Left ventricle myocardium inferior (tissue), 1 donor: ENCODE measurements at regions not wholly inside any gene's neighbourhood (a gene's known extent, or its start where the extent isn't known, plus 50 kb on each side); places are given as distances from the start of the nearest gene placed in this dataset.

ENCODE experiments used
- DNase-seq: peaks from one replicate; pipeline ENCODE4 v3.0.0-alpha.2; 2020
- H3K27ac ChIP-seq: fragments of 200-600 bp; replicated peaks from 2 replicates; pipeline ENCODE4 v1.8.0; 2021
- H3K27me3 ChIP-seq: fragments of 200-600 bp; 2 replicates; pipeline ENCODE4 v1.8.0; 2021; ENCODE audit warnings: low read depth
- H3K36me3 ChIP-seq: fragments of 200-600 bp; 2 replicates; pipeline ENCODE4 v1.8.0; 2021
- H3K4me1 ChIP-seq: fragments of 200-600 bp; 2 replicates; pipeline ENCODE4 v1.8.0; 2021
- H3K4me3 ChIP-seq: fragments of 200-600 bp; 2 replicates; pipeline ENCODE4 v1.8.0; 2021; ENCODE audit warnings: mild to moderate bottlenecking, moderate library complexity
- H3K9me3 ChIP-seq: fragments of 200-600 bp; replicated peaks from 2 replicates; pipeline ENCODE4 v1.8.0; 2021
- intact Hi-C: fragments of 100-400 bp; cut with micrococcal nuclease; formaldehyde crosslinking; loops from one replicate; pipeline ENCODE4 v1.11.0; 2022
- TF ChIP-seq, protein P1 (sequence below): fragments of 200-600 bp; IDR thresholded peaks from 2 replicates; pipeline ENCODE4 v1.8.0; 2021; ENCODE audit warnings: antibody characterized with exemption, mild to moderate bottlenecking, borderline replicate concordance
- donor health status: DM: no; HTN: yes; CAD: no; lungs with severe emphysema.

DNA sequence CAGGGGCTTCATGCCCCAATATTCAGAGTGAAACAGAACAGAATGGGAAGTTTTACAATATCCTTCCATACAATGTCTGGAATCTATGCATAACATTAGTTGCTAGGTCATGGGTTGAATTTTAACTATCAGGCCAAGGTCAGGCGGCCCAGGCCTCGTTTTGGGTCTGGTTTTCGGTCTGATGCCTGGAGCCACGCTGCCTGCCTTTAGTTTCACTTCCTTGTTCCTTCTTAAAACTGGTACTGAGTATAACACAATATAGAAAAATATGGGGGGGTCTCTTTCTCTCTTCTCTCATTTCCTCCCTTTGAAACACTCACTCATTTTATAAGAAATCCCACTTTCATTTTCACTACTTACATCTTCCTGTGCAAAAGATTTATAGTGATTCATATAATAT lies 1243.8 kb downstream of the CDY2B start:
- no peaks in the 10 kb centered on the region for H3K36me3 ChIP-seq
- H3K9me3 ChIP-seq, result no peaks in the 10 kb centered on the region
- H3K27ac ChIP-seq, result no peak overlapping the region
- no peak for DNase-seq
- no peaks in the 10 kb centered on the region for H3K27me3 ChIP-seq
- intact Hi-C loops, result no loop called here
- H3K4me1 ChIP-seq, result no peaks in the 10 kb centered on the region
- TF ChIP-seq, protein P1, sequence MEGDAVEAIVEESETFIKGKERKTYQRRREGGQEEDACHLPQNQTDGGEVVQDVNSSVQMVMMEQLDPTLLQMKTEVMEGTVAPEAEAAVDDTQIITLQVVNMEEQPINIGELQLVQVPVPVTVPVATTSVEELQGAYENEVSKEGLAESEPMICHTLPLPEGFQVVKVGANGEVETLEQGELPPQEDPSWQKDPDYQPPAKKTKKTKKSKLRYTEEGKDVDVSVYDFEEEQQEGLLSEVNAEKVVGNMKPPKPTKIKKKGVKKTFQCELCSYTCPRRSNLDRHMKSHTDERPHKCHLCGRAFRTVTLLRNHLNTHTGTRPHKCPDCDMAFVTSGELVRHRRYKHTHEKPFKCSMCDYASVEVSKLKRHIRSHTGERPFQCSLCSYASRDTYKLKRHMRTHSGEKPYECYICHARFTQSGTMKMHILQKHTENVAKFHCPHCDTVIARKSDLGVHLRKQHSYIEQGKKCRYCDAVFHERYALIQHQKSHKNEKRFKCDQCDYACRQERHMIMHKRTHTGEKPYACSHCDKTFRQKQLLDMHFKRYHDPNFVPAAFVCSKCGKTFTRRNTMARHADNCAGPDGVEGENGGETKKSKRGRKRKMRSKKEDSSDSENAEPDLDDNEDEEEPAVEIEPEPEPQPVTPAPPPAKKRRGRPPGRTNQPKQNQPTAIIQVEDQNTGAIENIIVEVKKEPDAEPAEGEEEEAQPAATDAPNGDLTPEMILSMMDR, result no peak
- H3K4me3 ChIP-seq, result no peak overlapping the region

- Histone ChIP-seq H3K27ac (no peak overlapping the region), H3K9me3 (no peaks in the 10 kb centered on the region), H3K27me3 (no peaks in the 10 kb centered on the region), H3K36me3 (no peaks in the 10 kb centered on the region), H3K4me1 (no peaks in the 10 kb centered on the region), H3K4me3 (no peak overlapping the region)
- DNase-seq, result no peak
- TF ChIP-seq, protein P1, result no peak
- intact Hi-C loops, result no loop called here
Observed at GRCh38 chrY:16629146-16629545, 1250.9 kb downstream of the CDY2B start.

- H3K27ac ChIP-seq, result no peak overlapping the region
- H3K27me3 ChIP-seq, result no peaks in the 10 kb centered on the region
- H3K9me3 ChIP-seq, result no peaks in the 10 kb centered on the region
- intact Hi-C loops, result no loop called here
- no peaks in the 10 kb centered on the region for H3K36me3 ChIP-seq
- TF ChIP-seq, protein P1, result no peak
- H3K4me1 ChIP-seq, result no peaks in the 10 kb centered on the region
- no peak overlapping the region for H3K4me3 ChIP-seq
- no peak for DNase-seq
Observed at GRCh38 chrY:16627122-16627521, 1252.9 kb downstream of the CDY2B start.

- Histone ChIP-seq H3K4me3 (no peak overlapping the region), H3K27ac (no peak overlapping the region), H3K9me3 (no peaks in the 10 kb centered on the region), H3K27me3 (no peaks in the 10 kb centered on the region), H3K36me3 (no peaks in the 10 kb centered on the region), H3K4me1 (no peaks in the 10 kb centered on the region)
- intact Hi-C loops, result no loop called here
- no peak for DNase-seq
- TF ChIP-seq, protein P1, result no peak
Observed at GRCh38 chrY:16616201-16616975, 1263.6 kb downstream of the CDY2B start.

DNA sequence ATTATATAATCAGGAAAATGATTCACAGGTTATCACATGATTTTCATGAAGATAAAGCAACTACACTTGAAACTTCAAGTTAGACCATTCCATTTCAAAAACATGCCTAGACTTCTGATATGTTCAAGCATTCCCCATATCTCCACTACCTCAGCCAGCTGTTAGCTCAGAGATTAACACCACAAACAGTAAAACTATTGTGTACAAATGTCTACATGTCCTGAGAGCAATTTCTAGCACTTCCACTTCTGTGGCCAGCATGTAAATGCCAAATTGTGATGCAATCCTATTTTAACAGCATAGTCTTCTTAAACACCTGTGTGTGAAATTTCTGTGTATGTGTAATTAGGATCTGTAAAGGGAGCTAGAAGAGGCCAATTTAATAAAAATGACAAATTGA lies 1271.3 kb downstream of the CDY2B start:
- Histone ChIP-seq H3K4me1 (no peaks in the 10 kb centered on the region), H3K27me3 (no peaks in the 10 kb centered on the region), H3K36me3 (no peaks in the 10 kb centered on the region), H3K27ac (no peak overlapping the region), H3K4me3 (no peak overlapping the region), H3K9me3 (no peaks in the 10 kb centered on the region)
- TF ChIP-seq, protein P1, result no peak
- intact Hi-C loops, result no loop called here
- DNase-seq, result no peak
